Uterus (tissue), 3 donors: ENCODE measurements at regions not wholly inside any gene's neighbourhood (a gene's known extent, or its start where the extent isn't known, plus 50 kb on each side); places are given as distances from the start of the nearest gene placed in this dataset.
A peak's percentile ranks its signal among the peaks of the same experiment; 100 is the strongest.

Source experiments
- DNase-seq, 2 donors: peaks; one replicate each; pipeline ENCODE4 v3.0.0-alpha.2; 2019 to 2020
- H3K27ac ChIP-seq, 2 donors: fragments of 200-600 bp; sonication (generic); 1 replicate in 1 of 2; 2 replicates in 1 of 2; pipeline ENCODE4 v1.5.1; 2016 to 2018
- H3K27me3 ChIP-seq, 2 donors: fragments of 200-600 bp; sonication (generic); one replicate each; pipeline ENCODE4 v1.5.1; 2018 to 2019; ENCODE audit warnings: control low read depth in 1 of 2
- H3K36me3 ChIP-seq, 2 donors: fragments of 200-600 bp; sonication (generic); one replicate each; pipeline ENCODE4 v1.5.1; 2019; ENCODE audit warnings: control low read depth in 1 of 2
- H3K4me1 ChIP-seq, 2 donors: fragments of 200-600 bp; sonication (generic); one replicate each; pipeline ENCODE4 v1.5.1; 2018 to 2019; ENCODE audit warnings: control low read depth in 1 of 2
- H3K4me3 ChIP-seq, 2 donors: fragments of 200-600 bp; sonication (generic); 1 replicate in 1 of 2; 2 replicates in 1 of 2; pipeline ENCODE4 v1.5.1; 2018 to 2019; ENCODE audit warnings: mild to moderate bottlenecking in 1 of 2
- H3K9me3 ChIP-seq, 2 donors: fragments of 200-600 bp; sonication (generic); one replicate each; pipeline ENCODE4 v1.5.1; 2019; ENCODE audit warnings: control low read depth in 1 of 2
- POLR2A ChIP-seq, 2 donors: fragments of 450-650 bp; IDR thresholded peaks; one replicate each; pipeline ENCODE4 v1.6.1; 2016; ENCODE audit warnings: antibody characterized with exemption in 2 of 2, mild to moderate bottlenecking in 1 of 2, moderate library complexity in 1 of 2
- intact Hi-C: fragments of 100-400 bp; cut with DNase I; formaldehyde crosslinking; loops from one replicate; pipeline ENCODE4 v1.15.1; 2023; ENCODE audit warnings: low total_unique reads
- TF ChIP-seq, protein P1 (sequence below), 4 experiments: fragments of 200-600 bp in 2 of 4; fragments of 450-650 bp in 2 of 4; sonication (generic) in 2 of 4; IDR thresholded peaks; one replicate each; pipeline ENCODE4 v1.5.1; 2016 to 2019; ENCODE audit warnings: antibody characterized with exemption in 4 of 4, mild to moderate bottlenecking in 2 of 4, moderate library complexity in 1 of 4
- donor health status: DM: yes; HTN: yes; CAD: no.

DNA sequence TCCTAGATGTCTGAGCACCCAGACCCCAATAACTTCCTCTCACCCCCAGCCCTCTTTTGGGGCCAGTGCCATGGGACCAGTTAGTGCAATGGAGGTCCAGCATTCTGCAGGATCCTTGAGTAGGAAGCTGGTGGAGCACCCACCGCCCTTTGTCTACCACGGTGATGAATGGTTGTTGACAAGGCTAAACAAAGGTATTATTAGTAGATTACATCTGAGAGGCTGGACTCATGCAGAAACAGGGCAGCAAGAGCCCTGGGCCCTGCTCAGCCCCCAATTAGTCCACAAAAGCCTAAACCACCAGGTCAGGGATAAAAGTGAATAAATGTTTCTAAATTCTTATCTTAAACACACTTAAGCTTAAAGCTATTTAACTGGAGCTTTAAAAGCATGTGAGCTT lies 196.5 kb upstream of the TSHZ3 start:
- no peak for DNase-seq
- Histone ChIP-seq H3K36me3 (no peaks in the 10 kb centered on the region), H3K27me3 (no peaks in the 10 kb centered on the region), H3K4me1 (no peaks in the 10 kb centered on the region), H3K27ac (no peak overlapping the region), H3K4me3 (no peak overlapping the region), H3K9me3 (no peaks in the 10 kb centered on the region)
- TF ChIP-seq, protein P1, sequence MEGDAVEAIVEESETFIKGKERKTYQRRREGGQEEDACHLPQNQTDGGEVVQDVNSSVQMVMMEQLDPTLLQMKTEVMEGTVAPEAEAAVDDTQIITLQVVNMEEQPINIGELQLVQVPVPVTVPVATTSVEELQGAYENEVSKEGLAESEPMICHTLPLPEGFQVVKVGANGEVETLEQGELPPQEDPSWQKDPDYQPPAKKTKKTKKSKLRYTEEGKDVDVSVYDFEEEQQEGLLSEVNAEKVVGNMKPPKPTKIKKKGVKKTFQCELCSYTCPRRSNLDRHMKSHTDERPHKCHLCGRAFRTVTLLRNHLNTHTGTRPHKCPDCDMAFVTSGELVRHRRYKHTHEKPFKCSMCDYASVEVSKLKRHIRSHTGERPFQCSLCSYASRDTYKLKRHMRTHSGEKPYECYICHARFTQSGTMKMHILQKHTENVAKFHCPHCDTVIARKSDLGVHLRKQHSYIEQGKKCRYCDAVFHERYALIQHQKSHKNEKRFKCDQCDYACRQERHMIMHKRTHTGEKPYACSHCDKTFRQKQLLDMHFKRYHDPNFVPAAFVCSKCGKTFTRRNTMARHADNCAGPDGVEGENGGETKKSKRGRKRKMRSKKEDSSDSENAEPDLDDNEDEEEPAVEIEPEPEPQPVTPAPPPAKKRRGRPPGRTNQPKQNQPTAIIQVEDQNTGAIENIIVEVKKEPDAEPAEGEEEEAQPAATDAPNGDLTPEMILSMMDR (IDR thresholded peaks at IDR 0.05) = no peak
- no peak for TF ChIP-seq POLR2A (IDR thresholded peaks at IDR 0.05)
- intact Hi-C loops = no loop called here

DNA sequence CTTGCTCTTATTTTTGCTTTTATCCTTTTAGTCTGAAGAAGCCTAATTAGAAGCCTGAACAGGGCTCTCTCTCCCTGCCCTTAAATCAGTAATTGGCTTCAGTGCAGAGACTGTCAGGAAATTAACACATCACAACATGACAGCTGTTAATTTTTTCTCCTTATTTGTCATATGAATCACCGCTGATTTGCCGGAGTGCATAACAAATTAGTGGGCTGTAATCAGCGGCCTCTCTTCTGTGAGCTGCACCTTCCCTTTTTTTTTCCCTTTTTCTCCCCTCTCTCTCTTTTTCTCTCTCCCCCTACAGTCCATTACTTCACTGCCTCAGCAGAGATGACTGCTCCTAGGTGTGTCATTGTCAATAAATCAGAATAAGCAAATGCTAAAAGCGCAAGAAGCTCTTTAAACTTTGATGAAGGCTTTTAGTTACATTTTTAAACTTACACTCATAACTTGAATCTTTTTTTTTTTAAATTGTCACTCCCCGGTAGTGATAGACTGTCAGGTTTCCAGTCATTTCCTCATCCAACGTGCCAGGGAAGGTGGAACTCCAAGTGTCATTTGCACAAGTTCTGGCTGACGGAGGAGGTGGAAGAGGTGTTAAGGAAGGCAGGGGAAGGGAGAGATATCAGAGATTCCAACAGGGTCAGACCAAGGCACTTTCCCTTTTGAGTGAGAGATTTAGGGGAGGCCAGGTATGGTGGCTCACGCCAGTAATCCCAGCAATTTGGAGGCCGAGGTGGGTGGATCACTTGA lies 197.1 kb upstream of the TSHZ3 start:
- H3K4me3 ChIP-seq = no peak overlapping the region
- H3K4me1 ChIP-seq = no peaks in the 10 kb centered on the region
- intact Hi-C loops = no loop called here
- no peak for DNase-seq
- no peaks in the 10 kb centered on the region for H3K9me3 ChIP-seq
- TF ChIP-seq, protein P1 (IDR thresholded peaks at IDR 0.05) = no peak
- TF ChIP-seq POLR2A (IDR thresholded peaks at IDR 0.05) = no peak
- no peaks in the 10 kb centered on the region for H3K27me3 ChIP-seq
- H3K36me3 ChIP-seq = no peaks in the 10 kb centered on the region
- H3K27ac ChIP-seq = no peak overlapping the region

DNA sequence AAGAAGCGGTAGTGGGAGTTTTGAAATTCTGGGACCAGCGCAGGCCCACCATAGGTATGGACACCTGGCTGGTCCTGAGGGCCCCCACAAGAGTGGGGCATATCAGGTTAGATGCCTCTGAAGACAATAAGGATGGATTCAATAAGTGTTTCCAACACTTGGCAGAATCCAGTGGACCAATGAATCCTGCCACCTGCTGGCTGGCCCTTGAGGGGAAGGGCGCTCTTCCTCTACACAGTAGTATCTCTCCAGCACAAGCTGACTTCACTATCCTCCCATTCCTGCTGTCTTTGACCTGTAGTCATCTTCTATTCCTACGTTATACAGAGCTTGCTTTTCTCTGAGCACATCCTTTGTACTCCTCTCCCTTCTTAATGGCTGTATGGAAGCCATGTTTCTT lies 199.7 kb upstream of the TSHZ3 start:
- intact Hi-C loops = no loop called here
- Histone ChIP-seq H3K27ac (no peak overlapping the region), H3K27me3 (no peaks in the 10 kb centered on the region), H3K4me1 (no peaks in the 10 kb centered on the region), H3K4me3 (no peak overlapping the region), H3K36me3 (no peaks in the 10 kb centered on the region), H3K9me3 (no peaks in the 10 kb centered on the region)
- peak in 1 of 2 donors; percentile 20 for DNase-seq
- TF ChIP-seq, protein P1 (IDR thresholded peaks at IDR 0.05) = peak in 1 of 4 experiments; percentile 27
- TF ChIP-seq POLR2A (IDR thresholded peaks at IDR 0.05) = no peak

DNA sequence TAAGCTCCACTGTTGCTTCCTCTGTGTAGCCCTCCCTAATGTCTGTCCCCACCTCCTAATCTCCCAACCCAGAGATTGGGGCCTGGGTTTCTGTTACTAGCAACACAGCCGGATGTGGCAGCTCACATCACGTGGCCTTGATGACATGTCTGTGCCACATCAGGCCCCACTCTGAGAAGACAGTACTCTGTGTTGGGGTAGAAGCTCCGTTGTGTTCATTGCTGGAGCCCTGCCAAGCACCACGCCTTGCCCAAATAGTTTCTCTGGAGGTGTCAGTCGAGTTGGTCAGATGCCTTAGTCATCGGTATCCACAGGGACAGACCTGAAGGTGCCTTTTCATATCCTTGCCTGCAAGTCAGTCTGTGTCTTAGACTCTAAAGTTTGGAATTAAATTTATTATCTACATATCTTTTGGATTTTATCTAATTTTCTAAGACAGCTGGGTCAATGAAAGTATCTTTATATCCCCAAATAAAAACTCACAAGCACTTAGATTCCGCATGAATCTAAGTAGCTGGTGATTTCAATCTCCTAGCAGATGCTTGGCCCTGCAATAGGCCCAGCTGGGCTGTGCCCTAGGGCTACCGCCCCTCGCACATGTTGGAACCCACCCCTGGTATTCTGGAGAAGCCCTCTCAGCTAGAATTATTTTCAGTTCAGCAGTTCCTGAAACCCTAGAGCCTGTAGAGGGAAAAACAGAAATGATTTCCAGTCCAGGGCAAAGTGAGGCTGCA lies 204.0 kb upstream of the TSHZ3 start:
- Histone ChIP-seq H3K27me3 (no peaks in the 10 kb centered on the region), H3K36me3 (no peaks in the 10 kb centered on the region), H3K9me3 (no peaks in the 10 kb centered on the region), H3K4me1 (no peaks in the 10 kb centered on the region), H3K27ac (no peak overlapping the region), H3K4me3 (no peak overlapping the region)
- TF ChIP-seq POLR2A (IDR thresholded peaks at IDR 0.05) = no peak
- TF ChIP-seq, protein P1 (IDR thresholded peaks at IDR 0.05) = no peak
- no peak for DNase-seq
- intact Hi-C loops = no loop called here

DNA sequence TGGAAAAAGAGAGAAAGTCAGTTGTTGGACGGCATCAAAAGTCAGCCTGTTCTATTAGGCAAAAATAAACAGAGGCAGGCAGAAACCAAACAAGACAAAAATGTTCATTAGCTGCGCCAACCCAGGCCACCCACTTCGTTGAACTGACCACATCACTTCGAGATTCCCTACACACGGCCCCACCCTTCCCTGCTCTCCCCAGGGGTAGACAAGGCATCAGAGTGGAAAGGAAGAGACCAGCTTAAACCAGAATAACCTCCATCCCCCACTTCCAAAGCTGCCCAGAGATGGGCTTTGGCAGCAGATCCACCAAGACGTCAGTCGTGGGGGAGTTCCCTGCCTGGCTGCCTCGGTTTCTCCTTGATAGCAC lies 204.6 kb upstream of the TSHZ3 start:
- DNase-seq = no peak
- Histone ChIP-seq H3K4me1 (no peaks in the 10 kb centered on the region), H3K36me3 (no peaks in the 10 kb centered on the region), H3K27me3 (no peaks in the 10 kb centered on the region), H3K4me3 (no peak overlapping the region), H3K9me3 (no peaks in the 10 kb centered on the region), H3K27ac (no peak overlapping the region)
- no peak for TF ChIP-seq POLR2A (IDR thresholded peaks at IDR 0.05)
- TF ChIP-seq, protein P1 (IDR thresholded peaks at IDR 0.05) = no peak
- intact Hi-C loops = no loop called here
